ENCODE measurements at regions not wholly inside any gene's neighbourhood (a gene's known extent, or its start where the extent isn't known, plus 50 kb on each side); places are given as distances from the start of the nearest gene placed in this dataset.

- TF ChIP-seq, protein P1, sequence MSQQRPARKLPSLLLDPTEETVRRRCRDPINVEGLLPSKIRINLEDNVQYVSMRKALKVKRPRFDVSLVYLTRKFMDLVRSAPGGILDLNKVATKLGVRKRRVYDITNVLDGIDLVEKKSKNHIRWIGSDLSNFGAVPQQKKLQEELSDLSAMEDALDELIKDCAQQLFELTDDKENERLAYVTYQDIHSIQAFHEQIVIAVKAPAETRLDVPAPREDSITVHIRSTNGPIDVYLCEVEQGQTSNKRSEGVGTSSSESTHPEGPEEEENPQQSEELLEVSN (IDR thresholded peaks at IDR 0.05) = no peak
- TF ChIP-seq SP4 (IDR thresholded peaks at IDR 0.05; ENCODE audit: low read length) (no peak), KDM4A (IDR thresholded peaks at IDR 0.05; ENCODE audit: low read depth, low read length, severe bottlenecking) (no peak), BRCA1 (IDR thresholded peaks at IDR 0.05; ENCODE audit: low read depth, low read length) (no peak), HDAC6 (IDR thresholded peaks at IDR 0.05; ENCODE audit: low read depth, low read length) (no peak), SIX5 (IDR thresholded peaks at IDR 0.05; ENCODE audit: low read depth, low read length) (no peak)
Measured at GRCh38 chr12:131443019-131444000, 267.6 kb upstream of the SFSWAP start (continued).

Data from H1 (cell line).